ENCODE measurements at regions not wholly inside any gene's neighbourhood (a gene's known extent, or its start where the extent isn't known, plus 50 kb on each side); places are given as distances from the start of the nearest gene placed in this dataset.

DNA sequence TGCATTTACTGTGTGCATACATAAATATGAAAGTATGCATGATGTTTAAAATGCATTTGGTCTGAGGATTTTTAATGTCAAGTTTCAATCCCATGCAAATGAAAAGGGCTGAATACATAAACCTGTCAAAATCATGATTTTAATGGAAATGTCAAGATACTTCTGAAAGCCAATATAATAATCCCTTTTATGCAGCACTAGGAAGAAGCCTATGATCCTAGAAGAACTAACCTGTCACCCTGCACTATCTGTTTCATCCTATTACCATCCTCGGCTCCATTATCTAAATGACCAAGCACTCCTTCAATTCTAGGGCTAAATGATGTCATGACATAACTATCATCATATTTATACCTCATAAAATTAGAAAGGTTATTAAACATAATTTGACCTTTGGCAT lies 2229.4 kb upstream of the WWC1 start:
- no peak overlapping the region for H3K27ac Mint-ChIP-seq
- no peak overlapping the region for H3K4me3 ChIP-seq (ENCODE audit: low read length)
- H3K27me3 ChIP-seq (ENCODE audit: control insufficient read depth, insufficient read depth, low read length, poor library complexity, severe bottlenecking), result no peaks in the 10 kb centered on the region
- WGBS, 2 experiments (ENCODE audit: insufficient coverage in 1 of 2, insufficient read length in 1 of 2), result 77% methylated on average over 1 of the region's 1 CpG; no CpG with 5 or more reads in 1 of the 2 experiments
- TF ChIP-seq, protein P1, sequence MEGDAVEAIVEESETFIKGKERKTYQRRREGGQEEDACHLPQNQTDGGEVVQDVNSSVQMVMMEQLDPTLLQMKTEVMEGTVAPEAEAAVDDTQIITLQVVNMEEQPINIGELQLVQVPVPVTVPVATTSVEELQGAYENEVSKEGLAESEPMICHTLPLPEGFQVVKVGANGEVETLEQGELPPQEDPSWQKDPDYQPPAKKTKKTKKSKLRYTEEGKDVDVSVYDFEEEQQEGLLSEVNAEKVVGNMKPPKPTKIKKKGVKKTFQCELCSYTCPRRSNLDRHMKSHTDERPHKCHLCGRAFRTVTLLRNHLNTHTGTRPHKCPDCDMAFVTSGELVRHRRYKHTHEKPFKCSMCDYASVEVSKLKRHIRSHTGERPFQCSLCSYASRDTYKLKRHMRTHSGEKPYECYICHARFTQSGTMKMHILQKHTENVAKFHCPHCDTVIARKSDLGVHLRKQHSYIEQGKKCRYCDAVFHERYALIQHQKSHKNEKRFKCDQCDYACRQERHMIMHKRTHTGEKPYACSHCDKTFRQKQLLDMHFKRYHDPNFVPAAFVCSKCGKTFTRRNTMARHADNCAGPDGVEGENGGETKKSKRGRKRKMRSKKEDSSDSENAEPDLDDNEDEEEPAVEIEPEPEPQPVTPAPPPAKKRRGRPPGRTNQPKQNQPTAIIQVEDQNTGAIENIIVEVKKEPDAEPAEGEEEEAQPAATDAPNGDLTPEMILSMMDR (conservative IDR thresholded peaks at IDR 0.05), result no peak
- no peaks in the 10 kb centered on the region for H3K4me1 ChIP-seq (ENCODE audit: control insufficient read depth, insufficient read depth, low read length)
- no peaks in the 10 kb centered on the region for H3K9me3 Mint-ChIP-seq
- no peaks in the 10 kb centered on the region for H3K27me3 Mint-ChIP-seq (ENCODE audit: insufficient read depth)
- no peak for DNase-seq
- H3K9me3 ChIP-seq (ENCODE audit: control insufficient read depth, low read length), result no peaks in the 10 kb centered on the region
- H3K9ac ChIP-seq (ENCODE audit: extremely low read depth, low read length, poor library complexity, severe bottlenecking), result no peak overlapping the region
- H3K4me1 Mint-ChIP-seq, result peaks cover 5% of the 10 kb centered on the region
- H3K36me3 ChIP-seq (ENCODE audit: control insufficient read depth, insufficient read depth, low read length), result no peaks in the 10 kb centered on the region
- H3K36me3 Mint-ChIP-seq (ENCODE audit: low read depth), result no peaks in the 10 kb centered on the region
- H3K27ac ChIP-seq (ENCODE audit: low read depth, low read length), result no peak overlapping the region
- H3K4me3 Mint-ChIP-seq, result no peak overlapping the region

DNA sequence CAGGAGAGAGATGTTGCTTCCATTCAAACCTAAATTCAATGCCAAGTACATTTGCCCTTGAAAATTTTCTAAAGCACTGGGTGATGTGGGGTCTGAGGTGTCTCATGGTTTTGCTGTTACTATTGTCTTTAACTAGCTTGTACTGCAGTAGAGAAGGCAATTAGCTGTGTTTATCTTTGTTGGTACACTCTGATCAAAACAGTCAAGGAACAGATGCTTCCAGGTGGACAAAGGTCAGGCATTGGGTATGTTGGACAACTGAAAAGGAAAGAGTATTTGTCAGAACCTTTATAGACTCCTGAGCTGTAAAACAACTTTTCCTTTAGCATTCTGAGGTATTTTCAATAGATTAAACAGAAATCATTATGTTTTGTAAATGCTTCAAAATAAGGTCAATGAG lies 2228.7 kb upstream of the WWC1 start:
- peaks cover 5% of the 10 kb centered on the region for H3K4me1 Mint-ChIP-seq
- Histone ChIP-seq H3K9ac (ENCODE audit: extremely low read depth, low read length, poor library complexity, severe bottlenecking) (no peak overlapping the region), H3K9me3 (ENCODE audit: control insufficient read depth, low read length) (no peaks in the 10 kb centered on the region), H3K27ac (ENCODE audit: low read depth, low read length) (no peak overlapping the region), H3K4me3 (ENCODE audit: low read length) (no peak overlapping the region), H3K36me3 (ENCODE audit: control insufficient read depth, insufficient read depth, low read length) (no peaks in the 10 kb centered on the region), H3K4me1 (ENCODE audit: control insufficient read depth, insufficient read depth, low read length) (no peaks in the 10 kb centered on the region), H3K27me3 (ENCODE audit: control insufficient read depth, insufficient read depth, low read length, poor library complexity, severe bottlenecking) (no peaks in the 10 kb centered on the region)
- TF ChIP-seq, protein P1 (conservative IDR thresholded peaks at IDR 0.05), result no peak
- H3K4me3 Mint-ChIP-seq, result no peak overlapping the region
- no peak for DNase-seq
- no peak overlapping the region for H3K27ac Mint-ChIP-seq
- no peaks in the 10 kb centered on the region for H3K36me3 Mint-ChIP-seq (ENCODE audit: low read depth)
- no peaks in the 10 kb centered on the region for H3K9me3 Mint-ChIP-seq
- H3K27me3 Mint-ChIP-seq (ENCODE audit: insufficient read depth), result no peaks in the 10 kb centered on the region

DNA sequence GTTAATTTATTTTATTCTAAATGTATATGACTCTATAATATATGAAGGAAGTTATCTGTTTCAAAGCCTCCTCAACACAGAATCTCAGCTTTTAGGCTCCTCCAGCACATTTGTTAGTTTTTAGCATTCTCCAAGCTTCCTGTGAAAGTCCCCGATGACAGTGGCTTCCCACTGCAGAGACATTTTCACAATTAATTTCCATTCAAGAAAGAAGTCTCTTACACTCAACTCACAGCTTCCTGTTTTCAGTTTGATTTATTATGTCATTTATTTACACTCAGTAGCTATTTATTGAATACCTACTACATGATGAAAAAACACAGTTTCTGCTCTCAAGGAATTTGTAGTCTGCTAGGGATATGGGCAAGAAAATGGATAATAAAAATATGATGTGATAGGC lies 2228.2 kb upstream of the WWC1 start:
- 94% methylated on average over 1 of the region's 1 CpG; no CpG with 5 or more reads in 1 of the 2 experiments for WGBS, 2 experiments (ENCODE audit: insufficient coverage in 1 of 2, insufficient read length in 1 of 2)
- H3K4me3 Mint-ChIP-seq, result no peak overlapping the region
- no peak overlapping the region for H3K9ac ChIP-seq (ENCODE audit: extremely low read depth, low read length, poor library complexity, severe bottlenecking)
- no peak overlapping the region for H3K4me3 ChIP-seq (ENCODE audit: low read length)
- no peaks in the 10 kb centered on the region for H3K36me3 Mint-ChIP-seq (ENCODE audit: low read depth)
- H3K4me1 ChIP-seq (ENCODE audit: control insufficient read depth, insufficient read depth, low read length), result no peaks in the 10 kb centered on the region
- H3K27me3 Mint-ChIP-seq (ENCODE audit: insufficient read depth), result no peaks in the 10 kb centered on the region
- no peaks in the 10 kb centered on the region for H3K9me3 ChIP-seq (ENCODE audit: control insufficient read depth, low read length)
- no peak overlapping the region for H3K27ac ChIP-seq (ENCODE audit: low read depth, low read length)
- TF ChIP-seq, protein P1 (conservative IDR thresholded peaks at IDR 0.05), result no peak
- no peak overlapping the region for H3K27ac Mint-ChIP-seq
- peaks cover 5% of the 10 kb centered on the region for H3K4me1 Mint-ChIP-seq
- no peak for DNase-seq
- H3K9me3 Mint-ChIP-seq, result no peaks in the 10 kb centered on the region
- no peaks in the 10 kb centered on the region for H3K27me3 ChIP-seq (ENCODE audit: control insufficient read depth, insufficient read depth, low read length, poor library complexity, severe bottlenecking)
- no peaks in the 10 kb centered on the region for H3K36me3 ChIP-seq (ENCODE audit: control insufficient read depth, insufficient read depth, low read length)

Measured in endodermal cell (in vitro differentiated cells).